ENCODE measurements at regions not wholly inside any gene's neighbourhood (a gene's known extent, or its start where the extent isn't known, plus 50 kb on each side); places are given as distances from the start of the nearest gene placed in this dataset.

DNA sequence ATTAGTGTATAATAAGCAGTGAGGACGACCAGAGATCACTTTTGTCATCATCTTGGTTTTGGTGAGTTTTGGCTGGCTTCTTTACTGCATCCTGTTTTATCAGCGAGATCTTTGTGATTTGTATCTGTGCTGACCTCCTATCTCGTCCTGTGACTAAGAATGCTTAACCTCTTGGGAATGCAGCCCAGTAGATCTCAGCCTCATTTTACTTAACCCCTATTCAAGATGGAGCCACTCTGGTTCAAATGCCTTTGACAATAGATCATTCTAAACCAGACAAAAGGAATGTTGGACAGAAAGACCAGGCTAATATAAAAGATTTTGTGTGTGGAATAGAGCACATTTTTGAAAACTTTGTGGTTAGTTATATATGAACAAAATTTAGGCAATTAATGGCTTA lies 618.5 kb upstream of the BCHE start:
- TF ChIP-seq, protein P1, sequence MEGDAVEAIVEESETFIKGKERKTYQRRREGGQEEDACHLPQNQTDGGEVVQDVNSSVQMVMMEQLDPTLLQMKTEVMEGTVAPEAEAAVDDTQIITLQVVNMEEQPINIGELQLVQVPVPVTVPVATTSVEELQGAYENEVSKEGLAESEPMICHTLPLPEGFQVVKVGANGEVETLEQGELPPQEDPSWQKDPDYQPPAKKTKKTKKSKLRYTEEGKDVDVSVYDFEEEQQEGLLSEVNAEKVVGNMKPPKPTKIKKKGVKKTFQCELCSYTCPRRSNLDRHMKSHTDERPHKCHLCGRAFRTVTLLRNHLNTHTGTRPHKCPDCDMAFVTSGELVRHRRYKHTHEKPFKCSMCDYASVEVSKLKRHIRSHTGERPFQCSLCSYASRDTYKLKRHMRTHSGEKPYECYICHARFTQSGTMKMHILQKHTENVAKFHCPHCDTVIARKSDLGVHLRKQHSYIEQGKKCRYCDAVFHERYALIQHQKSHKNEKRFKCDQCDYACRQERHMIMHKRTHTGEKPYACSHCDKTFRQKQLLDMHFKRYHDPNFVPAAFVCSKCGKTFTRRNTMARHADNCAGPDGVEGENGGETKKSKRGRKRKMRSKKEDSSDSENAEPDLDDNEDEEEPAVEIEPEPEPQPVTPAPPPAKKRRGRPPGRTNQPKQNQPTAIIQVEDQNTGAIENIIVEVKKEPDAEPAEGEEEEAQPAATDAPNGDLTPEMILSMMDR (IDR thresholded peaks at IDR 0.05), result no peak
- no peak for TF ChIP-seq POLR2A (IDR thresholded peaks at IDR 0.05)

Measured in body of pancreas (tissue), 4 donors.